Colon (tissue), 2 donors: ENCODE measurements at regions not wholly inside any gene's neighbourhood (a gene's known extent, or its start where the extent isn't known, plus 50 kb on each side); places are given as distances from the start of the nearest gene placed in this dataset.

ENCODE experiments used
- FAIRE-seq: peaks from 2 replicates; lab custom pipeline; 2012; peaks lifted over from hg19 to GRCh38; lab: Jason Lieb, UNC
- donor health status: control.
- donor health status: control.

DNA sequence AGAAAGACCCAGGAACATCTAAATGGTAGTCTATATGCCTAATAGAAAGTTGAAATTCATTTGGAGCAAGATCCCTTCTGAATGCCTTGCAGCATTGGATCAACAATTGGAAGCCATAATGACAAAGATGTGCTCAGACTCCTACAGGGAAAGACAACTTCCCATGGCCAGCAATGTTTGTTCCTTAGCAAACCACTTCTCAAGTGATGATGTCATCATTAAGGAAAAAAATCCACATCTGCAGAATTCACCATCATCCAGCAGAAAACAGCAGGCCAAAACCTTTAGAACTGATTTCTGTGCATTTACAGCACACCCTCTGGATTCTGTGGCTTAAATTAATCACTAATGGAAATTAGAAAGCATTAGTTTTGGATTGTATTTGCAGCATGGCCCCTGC is 82.4 kb upstream of the ZIC3 start:
- no peak for FAIRE-seq

DNA sequence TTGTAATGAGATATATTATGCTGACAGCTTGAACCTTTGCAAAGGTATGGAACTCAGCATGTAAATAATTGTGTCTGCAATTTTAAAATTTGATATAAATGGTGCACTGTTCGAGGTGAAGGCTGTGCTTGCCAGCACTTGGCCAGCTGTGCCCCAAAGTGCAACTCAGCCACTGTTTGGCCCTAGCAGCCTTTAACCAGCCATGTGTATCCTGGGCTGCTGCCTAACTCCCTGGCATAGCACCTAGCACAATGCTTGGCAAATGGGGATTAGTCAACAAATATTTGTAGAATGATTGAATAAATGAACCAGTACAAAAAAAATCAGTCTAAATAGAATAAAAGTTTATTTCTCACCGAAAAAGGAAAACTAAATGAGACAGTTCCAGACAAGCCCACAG is 83.8 kb upstream of the ZIC3 start:
- FAIRE-seq = no peak

- FAIRE-seq = no peak
These were observed 86.5 kb upstream of the ZIC3 start for GRCh38 chrX:137479386-137479785.

- no peak for FAIRE-seq
These were observed 124.2 kb upstream of the ZIC3 start for GRCh38 chrX:137441711-137442110.

- no peak for FAIRE-seq
These were observed 133.3 kb upstream of the ZIC3 start for GRCh38 chrX:137432609-137433008.

- FAIRE-seq = no peak
These were observed 134.0 kb upstream of the ZIC3 start for GRCh38 chrX:137431693-137432488.

- FAIRE-seq = no peak
These were observed 134.9 kb upstream of the ZIC3 start for GRCh38 chrX:137430984-137431475.

GRCh38 chrX:137430301-137430700 is 135.6 kb upstream of the ZIC3 start:
- no peak for FAIRE-seq

GRCh38 chrX:137428766-137429591 is 136.9 kb upstream of the ZIC3 start:
- FAIRE-seq = no peak

DNA sequence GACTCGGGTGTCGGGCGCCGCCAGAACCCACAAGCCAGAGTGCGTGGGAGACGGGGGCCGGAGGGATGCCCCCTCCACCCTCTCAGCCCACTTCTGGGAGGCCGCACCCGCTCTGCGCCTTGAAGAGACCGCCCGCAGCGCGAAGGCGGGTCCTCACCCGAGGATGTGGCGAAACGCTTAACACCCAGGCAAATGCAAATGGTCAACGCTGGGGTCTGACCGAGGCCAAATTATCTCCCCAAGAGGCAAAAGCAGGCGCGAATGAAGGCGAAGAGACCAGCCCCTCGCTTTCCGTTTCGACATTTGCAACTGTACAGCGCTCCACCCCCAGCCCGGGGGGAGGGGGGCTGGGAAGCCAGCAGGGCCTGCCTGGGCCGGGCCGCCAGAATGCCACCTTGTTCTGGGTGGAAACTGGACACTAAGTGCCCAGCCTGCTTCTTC is 137.7 kb upstream of the ZIC3 start:
- FAIRE-seq = no peak

- no peak for FAIRE-seq
These were observed 138.1 kb upstream of the ZIC3 start for GRCh38 chrX:137427816-137428215.

DNA sequence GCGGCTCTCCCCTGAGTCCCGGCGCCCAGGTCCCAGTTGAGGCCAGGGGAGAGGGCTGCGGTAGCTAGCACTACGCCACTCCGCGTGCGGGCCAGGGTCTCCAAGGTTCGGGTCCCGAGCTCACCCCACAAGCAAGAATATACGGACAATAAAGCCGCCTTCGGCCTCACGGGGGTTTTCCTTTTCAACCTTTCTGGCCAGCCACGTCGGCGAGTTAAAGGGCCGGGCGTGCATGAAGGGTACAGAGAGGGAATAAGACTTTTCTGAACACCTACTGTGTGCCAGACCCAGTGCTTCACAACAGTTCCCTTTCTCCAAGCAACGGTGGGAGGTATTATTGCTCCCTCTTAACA is 138.5 kb upstream of the ZIC3 start:
- no peak for FAIRE-seq

DNA sequence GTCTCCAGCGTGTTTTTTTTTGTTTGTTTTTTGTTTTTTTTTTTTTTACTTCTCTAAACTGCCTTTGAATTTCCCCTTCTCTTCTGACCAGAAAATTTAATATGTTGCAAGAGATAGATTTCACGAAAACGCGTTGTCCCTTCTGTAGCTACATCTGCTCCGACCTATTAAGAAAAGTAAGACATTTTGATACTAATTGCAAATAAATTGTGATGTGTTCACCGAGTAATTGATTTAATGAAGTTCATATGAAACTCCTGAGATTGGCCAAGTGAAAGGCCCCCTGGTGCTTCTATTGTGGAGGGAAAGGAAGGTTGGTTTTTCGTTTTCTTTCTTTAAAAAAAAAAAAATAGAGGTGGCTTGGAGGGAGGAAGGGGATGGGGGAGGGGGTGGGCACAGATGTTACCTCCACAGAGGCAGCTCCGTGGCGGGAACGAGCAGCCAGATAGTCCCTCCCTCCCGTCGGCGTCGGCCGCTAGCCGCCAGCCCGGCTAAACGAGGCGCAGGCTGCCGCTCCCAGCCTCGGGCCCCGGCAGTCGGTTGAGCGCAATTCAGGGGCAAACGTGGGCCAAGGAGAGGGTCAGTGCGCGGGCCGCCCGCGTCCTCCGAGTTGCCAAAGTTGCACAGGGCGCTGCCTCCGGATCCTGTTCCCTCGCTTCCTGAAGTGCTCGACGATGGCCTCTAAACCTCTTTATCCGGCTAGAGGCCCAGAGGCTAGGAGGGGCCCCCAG is 139.1 kb upstream of the ZIC3 start:
- no peak for FAIRE-seq

DNA sequence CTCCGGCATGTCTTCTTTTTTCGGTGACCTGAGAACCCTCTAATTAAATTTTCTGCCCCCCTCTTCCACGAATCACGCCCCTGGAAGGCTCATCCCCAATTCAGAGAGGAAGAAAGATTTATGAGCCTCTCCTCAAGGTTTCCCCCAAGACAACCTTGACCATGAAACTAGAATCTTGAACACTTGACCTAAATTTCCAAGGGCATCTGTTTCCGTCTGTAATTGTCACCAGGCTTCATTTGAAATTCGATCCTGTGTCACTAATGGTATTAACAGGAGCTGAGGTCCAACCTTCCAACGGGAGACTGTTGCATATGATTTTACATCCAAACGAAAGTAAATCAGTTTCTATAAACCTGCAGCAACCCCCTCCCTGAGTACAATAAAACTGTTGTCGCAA is 139.9 kb upstream of the ZIC3 start:
- FAIRE-seq = no peak

DNA sequence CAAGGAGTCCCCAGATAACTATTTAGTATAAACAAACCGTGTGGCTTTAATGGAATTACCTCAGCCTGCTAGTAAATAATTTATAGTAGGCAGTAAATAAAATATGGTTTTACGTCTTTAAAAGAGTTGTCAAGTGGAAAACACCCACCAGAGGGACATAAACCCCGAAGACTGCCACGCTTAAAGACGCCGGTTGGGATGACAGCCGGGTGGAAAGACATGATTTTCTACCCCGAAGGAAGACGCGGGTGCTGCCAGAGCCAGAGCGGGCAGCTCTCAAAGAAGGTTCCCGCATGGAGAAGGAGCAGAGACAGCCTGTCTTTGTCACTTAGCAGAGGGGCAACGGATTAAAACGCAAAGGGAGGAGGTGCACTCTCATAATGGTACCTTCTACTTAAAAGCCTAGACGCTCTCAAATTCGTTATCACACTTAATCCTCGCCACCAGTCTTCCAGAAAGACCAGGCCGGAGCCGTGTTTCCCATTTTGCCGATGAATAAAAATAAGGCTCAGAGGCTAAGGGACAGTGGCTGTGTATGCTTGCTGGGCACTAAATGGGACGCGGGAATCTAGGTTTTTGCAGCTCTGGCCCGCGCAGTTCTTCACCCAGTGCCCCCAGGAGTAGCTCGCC is 140.5 kb upstream of the ZIC3 start:
- no peak for FAIRE-seq

DNA sequence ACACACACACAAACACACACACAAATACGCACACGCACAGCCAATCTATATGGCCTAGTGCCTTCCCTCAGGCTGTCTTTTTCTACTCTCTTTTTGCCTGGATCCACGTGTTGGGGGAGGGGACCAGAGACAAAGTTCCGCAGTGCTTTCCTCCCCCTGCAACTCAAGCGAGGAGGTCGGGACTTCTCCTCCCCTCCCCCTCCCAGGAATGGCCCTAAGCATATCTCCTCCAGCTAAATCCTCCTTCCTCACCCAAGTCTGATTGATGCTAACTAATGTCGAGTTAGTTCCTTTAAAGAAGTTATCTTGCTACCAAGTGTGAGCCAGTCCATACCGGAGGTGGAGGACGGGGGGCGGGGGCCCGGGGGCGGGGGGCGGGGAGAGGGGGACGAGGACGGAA is 141.2 kb upstream of the ZIC3 start:
- no peak for FAIRE-seq

DNA sequence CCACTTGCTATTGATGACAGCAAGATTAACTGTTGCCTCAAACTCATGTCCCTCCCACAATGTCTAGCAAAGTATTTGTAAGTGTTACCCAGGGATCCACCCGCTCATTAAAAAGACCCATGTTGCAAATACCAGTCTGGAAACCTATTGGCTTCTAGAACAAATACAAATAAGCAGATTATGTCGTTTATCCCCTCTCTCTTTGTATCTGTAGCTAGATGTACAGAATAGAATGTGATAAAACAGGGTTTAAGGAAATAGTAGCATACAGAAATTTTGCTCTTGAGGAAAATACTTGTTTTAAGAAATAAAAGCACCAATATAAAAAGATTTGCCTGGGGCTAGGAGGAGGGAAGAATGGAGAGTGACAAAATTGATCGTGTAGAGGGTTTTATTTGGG is 142.7 kb upstream of the ZIC3 start:
- FAIRE-seq = no peak

DNA sequence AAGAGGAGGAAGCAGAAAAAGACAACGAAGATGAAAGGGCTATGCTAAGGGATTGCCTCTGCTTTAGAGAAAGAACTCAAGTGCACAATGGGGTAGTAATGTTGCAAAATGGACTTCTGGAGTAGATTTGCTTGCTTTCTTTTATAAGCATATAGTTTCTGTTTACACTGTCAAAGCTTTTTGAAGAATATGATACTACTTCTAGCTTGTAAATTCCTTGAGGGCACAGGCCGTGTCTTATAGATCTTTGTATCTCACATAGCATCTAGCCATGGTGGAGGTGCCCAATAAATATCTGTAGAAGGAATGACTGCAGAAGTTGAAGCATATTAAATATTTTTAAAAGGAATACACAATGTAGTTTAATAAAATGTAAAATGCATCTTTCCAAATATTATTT is 147.8 kb upstream of the ZIC3 start:
- no peak for FAIRE-seq

DNA sequence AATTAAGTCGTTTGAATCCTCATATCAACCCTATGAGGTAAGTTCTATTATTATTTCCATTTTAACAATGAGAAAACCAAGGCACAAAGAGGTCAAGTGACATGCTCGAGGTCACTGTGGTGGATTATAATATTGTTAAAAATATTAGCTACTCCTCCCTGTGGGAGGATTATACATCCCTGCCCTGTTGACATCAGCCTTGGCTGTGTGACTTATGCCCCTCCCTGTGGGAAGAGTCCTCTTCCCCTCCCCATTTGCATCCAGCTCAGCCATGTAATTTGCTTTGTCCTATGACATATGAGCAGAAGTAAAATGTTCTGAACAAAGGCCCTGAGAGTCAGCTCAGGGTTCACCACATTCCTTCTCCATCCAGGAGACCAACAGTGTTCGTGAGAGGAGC is 152.7 kb upstream of the ZIC3 start:
- FAIRE-seq = no peak

DNA sequence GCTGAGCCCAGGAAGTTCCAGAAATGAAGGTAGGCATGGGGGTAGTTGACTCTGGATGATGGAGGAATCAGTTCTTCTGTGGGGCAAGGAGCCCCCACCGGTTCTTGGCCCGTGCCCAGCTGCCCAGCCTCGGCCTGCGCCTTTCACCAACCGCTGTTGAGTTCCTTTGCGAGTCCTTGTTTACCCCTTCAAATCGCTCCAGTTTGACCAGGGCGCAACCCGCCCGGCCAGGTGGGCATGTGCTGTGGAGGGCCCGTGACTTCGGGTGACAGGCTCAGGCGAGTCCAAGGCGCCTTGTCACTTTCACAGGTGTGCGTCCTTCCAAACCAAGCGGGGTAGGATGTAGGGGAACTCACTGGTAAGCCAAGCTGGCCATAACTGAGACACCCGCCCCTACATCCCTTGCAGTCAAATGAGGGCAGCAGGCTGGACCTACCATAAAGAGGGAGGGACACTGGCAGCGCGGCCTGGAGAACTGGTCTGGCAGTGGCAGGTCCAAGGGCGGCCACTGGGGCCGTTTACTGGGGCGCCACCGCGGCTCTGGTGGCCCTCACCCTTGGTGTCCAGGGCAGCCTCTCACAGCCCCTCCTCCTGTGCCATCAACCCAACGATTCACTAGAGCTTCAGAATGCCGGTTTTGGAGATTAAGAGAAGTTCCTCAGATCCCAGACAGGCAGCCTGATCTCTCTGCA is 160.3 kb upstream of the ZIC3 start:
- FAIRE-seq = no peak

DNA sequence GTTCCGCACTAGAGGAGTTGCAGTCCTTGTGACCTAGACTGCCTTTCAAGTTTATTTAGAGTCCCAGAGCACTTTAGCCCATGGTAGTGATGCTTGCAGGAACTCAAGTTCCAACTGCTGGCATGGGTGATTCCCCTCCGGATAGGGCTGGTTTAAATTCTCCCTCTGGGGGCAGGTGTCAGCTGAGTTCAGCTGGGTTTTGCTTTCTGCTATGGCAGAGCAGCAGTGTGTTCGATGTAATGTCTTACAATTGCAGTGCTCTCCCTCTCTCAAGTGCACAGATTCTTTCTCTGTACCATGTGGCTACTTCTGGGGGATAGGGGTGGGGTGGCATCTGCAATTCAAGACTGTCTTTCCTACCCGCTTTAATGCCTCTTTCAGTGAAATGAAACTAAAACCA is 164.8 kb upstream of the ZIC3 start:
- FAIRE-seq = no peak

DNA sequence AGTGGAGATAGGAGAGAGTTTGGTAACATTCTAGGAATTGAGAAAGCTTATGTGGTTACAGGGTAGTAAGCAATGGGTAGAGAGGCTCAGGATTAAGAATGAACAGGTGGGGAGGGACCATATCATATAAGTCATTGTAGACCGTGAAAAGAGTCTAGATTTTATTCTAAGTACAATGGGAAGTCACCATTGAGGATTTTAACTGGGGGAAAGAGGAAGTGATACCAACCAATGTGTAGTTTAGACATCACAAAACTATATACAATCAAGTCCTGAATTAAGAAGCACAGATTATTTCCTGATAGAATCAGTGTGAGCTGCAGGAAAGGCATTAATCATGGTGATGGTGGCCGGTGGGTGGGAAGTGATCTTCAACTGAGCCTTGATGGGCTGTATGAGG is 178.3 kb upstream of the ZIC3 start:
- no peak for FAIRE-seq
